Mammary epithelial cell (primary cell): ENCODE measurements at regions not wholly inside any gene's neighbourhood (a gene's known extent, or its start where the extent isn't known, plus 50 kb on each side); places are given as distances from the start of the nearest gene placed in this dataset.
"Not testable (repeated sequence)": the region's sequence is repeated elsewhere in the genome, so short reads cannot be mapped to it uniquely, and the experiment has no call there.

ENCODE experiments used
- EZH2 ChIP-seq: IDR thresholded peaks from 2 replicates; pipeline ENCODE4 v1.6.1; 2012; ENCODE audit warnings: low read length, inconsistent platforms, borderline replicate concordance
- TF ChIP-seq, protein P1 (sequence below), 2 donors: IDR thresholded peaks in 1 of 2; conservative IDR thresholded peaks in 1 of 2; 2 replicates each; pipeline ENCODE4 v1.5.1; 2011 to 2012; ENCODE audit warnings: inconsistent platforms in 2 of 2, low read length in 2 of 2, mild to moderate bottlenecking in 2 of 2, control low read depth in 1 of 2, low read depth in 1 of 2; ENCODE audit not compliant: insufficient read depth in 1 of 2; ENCODE audit errors: extremely low read depth in 1 of 2

DNA sequence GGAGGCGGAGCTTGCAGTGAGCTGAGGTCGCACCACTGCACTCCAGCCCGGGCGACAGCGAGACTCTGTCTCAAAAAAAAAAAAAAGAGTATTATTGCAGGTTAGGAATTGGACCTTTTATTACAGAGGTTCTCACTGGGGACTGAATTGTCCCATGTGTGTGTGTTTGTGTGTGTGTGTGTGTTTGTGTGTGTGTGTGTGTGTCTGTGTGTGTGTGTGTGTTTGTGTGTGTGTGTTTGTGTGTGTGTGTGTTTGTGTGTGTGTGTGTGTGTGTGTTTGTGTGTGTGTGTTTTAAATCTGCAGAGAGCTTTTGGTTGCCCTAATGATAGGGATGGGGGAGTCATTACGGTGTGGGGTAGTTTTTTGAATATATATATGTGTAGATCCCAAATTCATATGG lies 84.9 kb downstream of the NPIPA7 start:
- TF ChIP-seq, protein P1, sequence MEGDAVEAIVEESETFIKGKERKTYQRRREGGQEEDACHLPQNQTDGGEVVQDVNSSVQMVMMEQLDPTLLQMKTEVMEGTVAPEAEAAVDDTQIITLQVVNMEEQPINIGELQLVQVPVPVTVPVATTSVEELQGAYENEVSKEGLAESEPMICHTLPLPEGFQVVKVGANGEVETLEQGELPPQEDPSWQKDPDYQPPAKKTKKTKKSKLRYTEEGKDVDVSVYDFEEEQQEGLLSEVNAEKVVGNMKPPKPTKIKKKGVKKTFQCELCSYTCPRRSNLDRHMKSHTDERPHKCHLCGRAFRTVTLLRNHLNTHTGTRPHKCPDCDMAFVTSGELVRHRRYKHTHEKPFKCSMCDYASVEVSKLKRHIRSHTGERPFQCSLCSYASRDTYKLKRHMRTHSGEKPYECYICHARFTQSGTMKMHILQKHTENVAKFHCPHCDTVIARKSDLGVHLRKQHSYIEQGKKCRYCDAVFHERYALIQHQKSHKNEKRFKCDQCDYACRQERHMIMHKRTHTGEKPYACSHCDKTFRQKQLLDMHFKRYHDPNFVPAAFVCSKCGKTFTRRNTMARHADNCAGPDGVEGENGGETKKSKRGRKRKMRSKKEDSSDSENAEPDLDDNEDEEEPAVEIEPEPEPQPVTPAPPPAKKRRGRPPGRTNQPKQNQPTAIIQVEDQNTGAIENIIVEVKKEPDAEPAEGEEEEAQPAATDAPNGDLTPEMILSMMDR (conservative IDR thresholded peaks at IDR 0.05 in 1 of 2, IDR thresholded peaks at IDR 0.05 in 1 of 2; ENCODE audit: extremely low read depth in 1 of 2, insufficient read depth in 1 of 2, low read depth in 1 of 2, low read length in 2 of 2), result not testable (repeated sequence)
- not testable (repeated sequence) for TF ChIP-seq EZH2
